DOHH2 (cell line): ENCODE measurements at regions not wholly inside any gene's neighbourhood (a gene's known extent, or its start where the extent isn't known, plus 50 kb on each side); places are given as distances from the start of the nearest gene placed in this dataset.

ENCODE experiments used
- H3F3A ChIP-seq: fragments of 200-600 bp; sonication (generic), shearing (Covaris generic); 2 replicates; pipeline ENCODE4 v1.6.0; 2016; ENCODE audit warnings: antibody characterized with exemption, mild to moderate bottlenecking; ENCODE audit not compliant: control insufficient read depth, insufficient read depth
- H3K27ac ChIP-seq: fragments of 200-600 bp; sonication (generic); 2 replicates; pipeline ENCODE4 v1.5.1; 2014; ENCODE audit warnings: low read depth, mild to moderate bottlenecking, low read length, moderate library complexity
- H3K27me3 ChIP-seq: fragments of 200-600 bp; sonication (generic); 2 replicates; pipeline ENCODE4 v1.6.1; 2014; ENCODE audit warnings: mild to moderate bottlenecking, low read length, mixed read lengths; ENCODE audit not compliant: control insufficient read depth
- H3K36me3 ChIP-seq: fragments of 200-600 bp; sonication (generic); 2 replicates; pipeline ENCODE4 v1.6.1; 2014; ENCODE audit warnings: mild to moderate bottlenecking, low read length, moderate library complexity, mixed read lengths; ENCODE audit not compliant: control insufficient read depth
- H3K4me1 ChIP-seq: fragments of 200-600 bp; sonication (generic); 2 replicates; pipeline ENCODE4 v1.6.1; 2014; ENCODE audit warnings: mild to moderate bottlenecking, low read length, mixed read lengths; ENCODE audit not compliant: control insufficient read depth
- H3K4me2 ChIP-seq: fragments of 200-600 bp; sonication (generic); 2 replicates; pipeline ENCODE4 v1.6.0; 2014; ENCODE audit warnings: mild to moderate bottlenecking, low read length, moderate library complexity
- H3K4me3 ChIP-seq: fragments of 200-600 bp; sonication (generic); 2 replicates; pipeline ENCODE4 v1.5.1; 2014; ENCODE audit warnings: mild to moderate bottlenecking, low read length, mixed read lengths
- H3K79me2 ChIP-seq: fragments of 200-600 bp; sonication (generic); 2 replicates; pipeline ENCODE4 v1.6.1; 2014; ENCODE audit warnings: mild to moderate bottlenecking, low read length, mixed read lengths; ENCODE audit not compliant: control insufficient read depth
- H3K9me2 ChIP-seq: fragments of 200-600 bp; sonication (generic); replicated peaks from 2 replicates; pipeline ENCODE4 v1.6.1; 2014; ENCODE audit warnings: mild to moderate bottlenecking, low read length, mixed read lengths; ENCODE audit not compliant: control insufficient read depth
- H3K9me3 ChIP-seq: fragments of 200-600 bp; sonication (generic); 2 replicates; pipeline ENCODE4 v1.6.1; 2014; ENCODE audit warnings: antibody characterized with exemption, low read length, mixed read lengths; ENCODE audit not compliant: control insufficient read depth, insufficient read depth
- H4K20me1 ChIP-seq: fragments of 200-600 bp; sonication (generic); 2 replicates; pipeline ENCODE4 v1.6.0; 2014; ENCODE audit warnings: low read depth, mild to moderate bottlenecking, antibody characterized with exemption, low read length, moderate library complexity; ENCODE audit not compliant: control insufficient read depth, insufficient read depth
- CTCF ChIP-seq: fragments of 200-600 bp; sonication (generic); IDR thresholded peaks from one replicate; pipeline ENCODE4 v1.5.1; 2014; ENCODE audit warnings: antibody characterized with exemption, mild to moderate bottlenecking, low read depth, low read length; ENCODE audit not compliant: poor library complexity, severe bottlenecking
- EZH2phosphoT487 ChIP-seq: fragments of 200-600 bp; sonication (generic); IDR thresholded peaks from 2 replicates; pipeline ENCODE4 v1.6.1; 2017; ENCODE audit warnings: borderline replicate concordance, mild to moderate bottlenecking, antibody characterized with exemption, low read length, moderate library complexity, mixed read lengths

GRCh38 chr10:121062115-121062514, 211.0 kb downstream of the WDR11 start:
- Histone ChIP-seq H3K27ac (no peak overlapping the region), H3K9me2 (no peaks in the 10 kb centered on the region)
- TF ChIP-seq EZH2phosphoT487 (no peak), CTCF (no peak)

GRCh38 chr10:121063744-121064143, 212.6 kb downstream of the WDR11 start:
- Histone ChIP-seq H3K27me3 (no peaks in the 10 kb centered on the region), H3K27ac (no peak overlapping the region), H3K4me1 (no peaks in the 10 kb centered on the region), H3K79me2 (no peaks in the 10 kb centered on the region), H3K9me2 (no peaks in the 10 kb centered on the region), H3K36me3 (no peaks in the 10 kb centered on the region), H3K9me3 (no peaks in the 10 kb centered on the region), H3F3A (no peaks in the 10 kb centered on the region), H3K4me3 (no peak overlapping the region), H3K4me2 (no peak overlapping the region), H4K20me1 (no peaks in the 10 kb centered on the region)
- no peak for TF ChIP-seq EZH2phosphoT487
- no peak for TF ChIP-seq CTCF

More at GRCh38 chr10:121062115-121062514, 211.0 kb downstream of the WDR11 start:
- Histone ChIP-seq H3K79me2 (no peaks in the 10 kb centered on the region), H3F3A (no peaks in the 10 kb centered on the region), H3K9me3 (no peaks in the 10 kb centered on the region), H4K20me1 (no peaks in the 10 kb centered on the region), H3K36me3 (no peaks in the 10 kb centered on the region), H3K4me3 (no peak overlapping the region), H3K4me1 (no peaks in the 10 kb centered on the region), H3K27me3 (no peaks in the 10 kb centered on the region), H3K4me2 (no peak overlapping the region)

GRCh38 chr10:121064491-121064890, 213.3 kb downstream of the WDR11 start:
- Histone ChIP-seq H3K4me2 (no peak overlapping the region), H3K4me1 (no peaks in the 10 kb centered on the region), H3K79me2 (no peaks in the 10 kb centered on the region), H4K20me1 (no peaks in the 10 kb centered on the region), H3F3A (no peaks in the 10 kb centered on the region), H3K9me2 (no peaks in the 10 kb centered on the region), H3K4me3 (no peak overlapping the region), H3K27ac (no peak overlapping the region), H3K9me3 (no peaks in the 10 kb centered on the region), H3K36me3 (no peaks in the 10 kb centered on the region), H3K27me3 (no peaks in the 10 kb centered on the region)
- TF ChIP-seq CTCF (no peak), EZH2phosphoT487 (no peak)

- H3K4me3 ChIP-seq: no peak overlapping the region
- H3K4me1 ChIP-seq: no peaks in the 10 kb centered on the region
- no peaks in the 10 kb centered on the region for H3K79me2 ChIP-seq
- no peaks in the 10 kb centered on the region for H3K9me2 ChIP-seq
- no peak overlapping the region for H3K27ac ChIP-seq
- no peaks in the 10 kb centered on the region for H3K27me3 ChIP-seq
- H3K4me2 ChIP-seq: no peak overlapping the region
- H3K9me3 ChIP-seq: no peaks in the 10 kb centered on the region
- H4K20me1 ChIP-seq: no peaks in the 10 kb centered on the region
- no peaks in the 10 kb centered on the region for H3F3A ChIP-seq
- TF ChIP-seq EZH2phosphoT487: no peak
- no peak for TF ChIP-seq CTCF
- H3K36me3 ChIP-seq: no peaks in the 10 kb centered on the region
Measured at GRCh38 chr10:121065330-121065729, 214.2 kb downstream of the WDR11 start.
